ENCODE measurements at regions not wholly inside any gene's neighbourhood (a gene's known extent, or its start where the extent isn't known, plus 50 kb on each side); places are given as distances from the start of the nearest gene placed in this dataset.
"Not testable (repeated sequence)": the region's sequence is repeated elsewhere in the genome, so short reads cannot be mapped to it uniquely, and the experiment has no call there.

DNA sequence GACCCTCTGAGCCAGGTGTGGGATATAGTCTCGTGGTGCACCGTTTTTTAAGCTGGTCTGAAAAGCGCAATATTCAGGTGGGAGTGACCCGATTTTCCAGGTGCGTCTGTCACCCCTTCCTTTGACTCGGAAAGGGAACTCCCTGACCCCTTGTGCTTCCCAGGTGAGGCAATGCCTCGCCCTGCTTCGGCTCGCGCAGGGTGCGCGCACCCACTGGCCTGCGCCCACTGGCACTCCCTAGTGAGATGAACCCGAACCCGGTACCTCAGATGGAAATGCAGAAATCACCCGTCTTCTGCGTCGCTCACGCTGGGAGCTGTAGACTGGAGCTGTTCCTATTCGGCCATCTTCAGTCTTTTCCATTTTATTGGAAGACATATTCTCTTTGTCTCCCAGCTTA, 171.4 kb upstream of the OR4C13 start:
- H3K27me3 ChIP-seq (ENCODE audit: insufficient read depth, low read depth); H3K9me3 ChIP-seq (ENCODE audit: insufficient read depth, low read depth); H2AFZ ChIP-seq; DNase-seq; H3K27ac ChIP-seq; POLR2A ChIA-PET (ENCODE audit: unreplicated experiment); H3K9me2 ChIP-seq (ENCODE audit: insufficient read depth); H3F3A ChIP-seq (ENCODE audit: insufficient read depth, low read depth); intact Hi-C loops (cut with micrococcal nuclease; ENCODE audit: unreplicated experiment); H3K4me3 ChIP-seq; H4K20me1 ChIP-seq (ENCODE audit: insufficient read depth); CTCF ChIA-PET; H3K79me2 ChIP-seq (ENCODE audit: low read depth); BruUV-seq (replicated peaks); H3K4me2 ChIP-seq; H3K4me1 ChIP-seq (replicated peaks; ENCODE audit: insufficient read depth); H3K36me3 ChIP-seq (ENCODE audit: low read depth): not testable (repeated sequence)

DNA sequence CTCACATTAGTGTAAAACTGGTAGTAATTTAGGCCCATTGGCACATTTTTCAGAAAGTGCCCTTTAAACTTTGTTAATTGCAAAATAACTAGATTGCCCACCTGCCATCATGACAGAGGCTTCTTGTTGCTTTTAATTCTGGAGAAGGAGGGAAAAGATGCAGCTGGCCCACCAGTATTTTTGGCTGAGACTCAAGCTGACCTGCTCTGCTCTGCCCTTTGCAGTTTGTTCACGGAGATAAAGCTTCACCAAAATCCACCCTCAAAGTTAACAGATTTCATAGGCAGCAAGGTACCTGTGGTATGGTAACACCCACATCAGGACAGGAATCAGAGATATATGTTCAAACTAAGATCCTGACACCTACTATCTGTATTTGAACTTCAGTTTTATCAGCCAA, 170.2 kb upstream of the OR4C13 start:
- POLR2A ChIA-PET (ENCODE audit: unreplicated experiment); H3K4me1 ChIP-seq (replicated peaks; ENCODE audit: insufficient read depth); H3K9me2 ChIP-seq (ENCODE audit: insufficient read depth); H3K9me3 ChIP-seq (ENCODE audit: insufficient read depth, low read depth); BruUV-seq (replicated peaks); intact Hi-C loops (cut with micrococcal nuclease; ENCODE audit: unreplicated experiment); H4K20me1 ChIP-seq (ENCODE audit: insufficient read depth); H3K79me2 ChIP-seq (ENCODE audit: low read depth); H3K27me3 ChIP-seq (ENCODE audit: insufficient read depth, low read depth); H3K4me3 ChIP-seq; DNase-seq; H2AFZ ChIP-seq; H3K27ac ChIP-seq; CTCF ChIA-PET; H3K4me2 ChIP-seq; H3F3A ChIP-seq (ENCODE audit: insufficient read depth, low read depth); H3K36me3 ChIP-seq (ENCODE audit: low read depth): not testable (repeated sequence)

DNA sequence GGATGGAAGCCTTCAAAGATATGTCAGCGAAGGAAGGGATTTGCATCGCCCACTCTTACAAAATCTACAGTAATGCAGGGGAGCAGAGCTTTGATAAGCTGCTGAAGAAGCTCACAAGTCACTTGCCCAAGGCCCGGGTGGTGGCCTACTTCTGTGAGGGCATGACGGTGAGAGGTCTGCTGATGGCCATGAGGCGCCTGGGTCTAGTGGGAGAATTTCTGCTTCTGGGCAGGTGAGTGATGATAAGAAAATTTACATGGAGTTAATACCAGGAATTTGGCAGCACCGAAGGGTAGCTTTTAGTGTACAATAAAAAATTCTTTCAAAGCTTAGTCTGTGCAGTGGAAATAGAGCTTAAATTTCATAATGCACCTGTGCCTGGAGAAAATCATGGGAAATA, 168.3 kb upstream of the OR4C13 start:
- H3K9me2 ChIP-seq (ENCODE audit: insufficient read depth); H3K27me3 ChIP-seq (ENCODE audit: insufficient read depth, low read depth); H3K9me3 ChIP-seq (ENCODE audit: insufficient read depth, low read depth); H4K20me1 ChIP-seq (ENCODE audit: insufficient read depth); H3K4me3 ChIP-seq; intact Hi-C loops (cut with micrococcal nuclease; ENCODE audit: unreplicated experiment); H3K4me2 ChIP-seq; H3K4me1 ChIP-seq (replicated peaks; ENCODE audit: insufficient read depth); H3K36me3 ChIP-seq (ENCODE audit: low read depth); POLR2A ChIA-PET (ENCODE audit: unreplicated experiment); BruUV-seq (replicated peaks); H3K79me2 ChIP-seq (ENCODE audit: low read depth); CTCF ChIA-PET; H3F3A ChIP-seq (ENCODE audit: insufficient read depth, low read depth); H2AFZ ChIP-seq; H3K27ac ChIP-seq; DNase-seq: not testable (repeated sequence)

DNA sequence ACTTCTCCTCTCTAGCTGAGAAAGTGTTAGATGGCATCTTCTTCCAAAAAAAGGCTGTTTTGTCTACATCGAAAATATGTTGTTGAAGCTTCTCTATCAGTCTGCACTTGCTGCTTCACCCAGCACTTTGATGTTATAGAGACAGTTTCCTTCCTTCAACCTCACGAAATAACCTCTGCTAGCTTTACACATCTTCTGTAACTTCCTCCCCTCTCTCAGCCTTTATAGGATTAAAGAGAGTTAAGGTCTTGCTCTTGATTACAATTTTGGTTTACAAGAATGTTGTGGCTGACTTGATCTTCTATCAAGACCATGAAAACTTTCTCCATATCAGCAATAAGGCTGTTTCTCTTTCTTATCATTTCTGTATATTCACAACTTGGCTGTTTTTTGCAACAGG, 162.4 kb upstream of the OR4C13 start:
- H3F3A ChIP-seq (ENCODE audit: insufficient read depth, low read depth); H2AFZ ChIP-seq; H3K27me3 ChIP-seq (ENCODE audit: insufficient read depth, low read depth); H3K4me1 ChIP-seq (replicated peaks; ENCODE audit: insufficient read depth); POLR2A ChIA-PET (ENCODE audit: unreplicated experiment); H3K4me3 ChIP-seq; H3K9me3 ChIP-seq (ENCODE audit: insufficient read depth, low read depth); H3K36me3 ChIP-seq (ENCODE audit: low read depth); intact Hi-C loops (cut with micrococcal nuclease; ENCODE audit: unreplicated experiment); H3K9me2 ChIP-seq (ENCODE audit: insufficient read depth); DNase-seq; BruUV-seq (replicated peaks); H3K79me2 ChIP-seq (ENCODE audit: low read depth); H3K27ac ChIP-seq; H3K4me2 ChIP-seq; H4K20me1 ChIP-seq (ENCODE audit: insufficient read depth); CTCF ChIA-PET: not testable (repeated sequence)

DNA sequence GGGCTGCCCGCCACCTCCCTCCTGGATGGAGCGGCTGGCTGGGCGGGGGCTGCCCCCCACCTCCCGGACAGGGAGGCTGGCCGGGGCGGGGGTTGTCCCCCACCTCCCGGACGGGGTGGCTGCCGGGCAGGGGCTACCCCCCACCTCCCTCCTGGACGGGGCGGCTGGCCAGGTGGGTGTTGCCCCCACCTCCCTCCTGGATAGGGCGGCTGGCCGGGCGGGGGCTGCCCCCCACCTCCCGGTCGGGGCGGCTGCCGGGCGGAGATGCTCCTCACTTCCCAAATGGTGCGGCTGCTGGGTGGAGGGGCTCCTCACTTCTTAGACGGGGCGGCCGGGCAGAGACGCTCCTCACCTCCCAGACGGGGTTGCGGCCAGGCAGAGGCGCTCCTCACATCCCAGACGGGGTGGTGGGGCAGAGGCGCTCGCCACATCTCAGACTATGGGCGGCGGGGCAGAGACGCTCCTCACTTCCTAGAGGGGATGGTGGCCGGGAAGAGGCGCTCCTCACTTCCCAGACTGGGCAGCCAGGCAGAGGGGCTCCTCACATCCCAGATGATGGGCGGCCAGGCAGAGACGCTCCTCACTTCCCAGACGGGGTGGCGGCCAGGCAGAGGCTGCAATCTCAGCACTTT, 153.9 kb upstream of the OR4C13 start:
- BruUV-seq (replicated peaks); POLR2A ChIA-PET (ENCODE audit: unreplicated experiment); H3K27ac ChIP-seq: not testable (repeated sequence)

DNA sequence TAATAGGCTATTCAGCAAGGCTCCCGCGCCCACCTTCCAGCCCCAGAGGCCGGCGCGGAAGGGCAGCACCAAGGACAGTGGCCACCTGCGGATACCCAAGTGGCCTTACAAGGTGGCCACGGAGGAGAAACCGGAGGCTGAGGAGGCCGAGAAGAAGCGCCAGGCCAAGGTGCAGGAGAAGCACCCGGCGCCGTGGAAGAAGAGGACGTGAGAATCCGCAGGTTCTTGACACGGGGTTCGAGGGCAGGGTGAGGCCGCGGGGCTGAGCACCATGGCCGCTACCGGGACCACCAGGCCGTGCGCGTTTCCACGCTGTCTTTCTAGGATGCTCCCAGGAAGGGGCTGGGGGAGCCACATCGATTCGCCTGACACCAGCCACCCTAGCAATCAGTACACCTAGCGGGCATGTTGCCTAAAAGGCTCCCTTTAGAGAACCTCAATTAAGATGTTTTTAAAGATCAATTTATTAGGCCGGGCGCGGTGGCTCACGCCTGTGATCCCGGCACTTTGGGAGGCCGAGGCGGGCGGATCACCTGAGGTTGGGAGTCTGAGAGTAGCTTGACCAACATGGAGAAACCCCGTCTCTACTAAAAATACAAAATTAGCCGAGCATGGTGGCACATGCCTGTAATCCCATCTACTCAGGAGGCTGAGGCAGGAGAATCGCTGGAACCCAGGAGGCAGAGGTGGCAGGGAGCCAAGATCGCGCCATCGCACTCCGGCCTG, 134.3 kb upstream of the OR4C13 start:
- H4K20me1 ChIP-seq (ENCODE audit: insufficient read depth); H3F3A ChIP-seq (ENCODE audit: insufficient read depth, low read depth); H3K4me3 ChIP-seq; DNase-seq; H3K4me1 ChIP-seq (replicated peaks; ENCODE audit: insufficient read depth); H3K9me3 ChIP-seq (ENCODE audit: insufficient read depth, low read depth); H3K4me2 ChIP-seq; BruUV-seq (replicated peaks); CTCF ChIA-PET; intact Hi-C loops (cut with micrococcal nuclease; ENCODE audit: unreplicated experiment); H2AFZ ChIP-seq; POLR2A ChIA-PET (ENCODE audit: unreplicated experiment); H3K36me3 ChIP-seq (ENCODE audit: low read depth); H3K9me2 ChIP-seq (ENCODE audit: insufficient read depth); H3K27ac ChIP-seq; H3K79me2 ChIP-seq (ENCODE audit: low read depth): not testable (repeated sequence)
- H3K27me3 ChIP-seq (ENCODE audit: insufficient read depth, low read depth) = peaks cover 26% of the 10 kb centered on the region

More for the DNA sequence above, 153.9 kb upstream of the OR4C13 start:
- H2AFZ ChIP-seq; H3K36me3 ChIP-seq (ENCODE audit: low read depth); H3K9me2 ChIP-seq (ENCODE audit: insufficient read depth); H3K9me3 ChIP-seq (ENCODE audit: insufficient read depth, low read depth); intact Hi-C loops (cut with micrococcal nuclease; ENCODE audit: unreplicated experiment); H3K4me1 ChIP-seq (replicated peaks; ENCODE audit: insufficient read depth); H3K27me3 ChIP-seq (ENCODE audit: insufficient read depth, low read depth); H3F3A ChIP-seq (ENCODE audit: insufficient read depth, low read depth); H4K20me1 ChIP-seq (ENCODE audit: insufficient read depth); H3K4me2 ChIP-seq; CTCF ChIA-PET; DNase-seq; H3K4me3 ChIP-seq; H3K79me2 ChIP-seq (ENCODE audit: low read depth): not testable (repeated sequence)

DNA sequence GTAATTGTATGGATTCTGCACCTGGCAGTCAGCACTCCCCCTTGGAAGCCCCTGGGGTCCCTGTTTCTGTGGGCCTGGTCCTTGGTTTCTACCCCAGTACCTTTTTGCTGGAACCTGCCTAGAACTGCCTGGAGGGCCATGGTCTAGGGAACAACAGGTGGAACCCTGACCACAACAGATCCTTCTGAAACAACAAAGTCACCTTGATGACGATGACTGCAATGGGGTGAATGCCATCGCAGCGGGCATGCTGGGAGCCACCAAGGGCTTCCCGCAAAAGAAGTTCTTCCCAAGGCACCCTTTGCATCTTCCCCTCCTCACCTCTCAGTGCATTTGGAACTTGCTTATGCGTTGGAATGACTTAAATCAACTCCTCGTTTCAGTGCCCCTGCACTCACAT, 129.0 kb upstream of the OR4C13 start:
- POLR2A ChIA-PET (ENCODE audit: unreplicated experiment); H3K9me3 ChIP-seq (ENCODE audit: insufficient read depth, low read depth); H3F3A ChIP-seq (ENCODE audit: insufficient read depth, low read depth); H2AFZ ChIP-seq; H3K4me2 ChIP-seq; H4K20me1 ChIP-seq (ENCODE audit: insufficient read depth); H3K9me2 ChIP-seq (ENCODE audit: insufficient read depth); DNase-seq; H3K4me3 ChIP-seq; BruUV-seq (replicated peaks); H3K4me1 ChIP-seq (replicated peaks; ENCODE audit: insufficient read depth); H3K79me2 ChIP-seq (ENCODE audit: low read depth); H3K27ac ChIP-seq; H3K27me3 ChIP-seq (ENCODE audit: insufficient read depth, low read depth); CTCF ChIA-PET; H3K36me3 ChIP-seq (ENCODE audit: low read depth); intact Hi-C loops (cut with micrococcal nuclease; ENCODE audit: unreplicated experiment): not testable (repeated sequence)

Data from PC-9 (cell line).